Brain microvascular endothelial cell (primary cell): ENCODE measurements at regions not wholly inside any gene's neighbourhood (a gene's known extent, or its start where the extent isn't known, plus 50 kb on each side); places are given as distances from the start of the nearest gene placed in this dataset.

ENCODE experiments used
- DNase-seq: peaks from one replicate; pipeline ENCODE4 v3.0.0-alpha.2; 2020
- H3K27ac ChIP-seq: fragments of 250-450 bp; sonication (Bioruptor Pico); 2 replicates; pipeline ENCODE4 v1.5.1; 2020; ENCODE audit warnings: mild to moderate bottlenecking, moderate library complexity
- H3K27me3 ChIP-seq: fragments of 250-450 bp; sonication (Bioruptor Pico); replicated peaks from 2 replicates; pipeline ENCODE4 v1.5.1; 2020; ENCODE audit warnings: mild to moderate bottlenecking
- H3K36me3 ChIP-seq: fragments of 250-450 bp; sonication (Bioruptor Pico); replicated peaks from 2 replicates; pipeline ENCODE4 v1.5.1; 2020; ENCODE audit warnings: mild to moderate bottlenecking
- H3K4me3 ChIP-seq: 2 replicates; pipeline ENCODE4 v1.5.1; 2011; ENCODE audit warnings: low read depth, mild to moderate bottlenecking, control low read depth, low read length, moderate library complexity
- CTCF ChIP-seq: IDR thresholded peaks from 2 replicates; pipeline ENCODE4 v1.5.1; 2011; ENCODE audit warnings: low read depth, mild to moderate bottlenecking, moderate library complexity, low read length, control low read depth, inconsistent platforms; ENCODE audit errors: missing control alignments
- in situ Hi-C: cut with HindIII; loops from 2 replicates; pipeline ENCODE4 v1.10.0; 2017; ENCODE audit warnings: low sequenced_read_pairs, low pct_ligation_motif_present

- TF ChIP-seq CTCF, result no peak
- H3K27ac ChIP-seq, result no peak overlapping the region
- H3K27me3 ChIP-seq, result no peaks in the 10 kb centered on the region
- no peak for DNase-seq
- H3K36me3 ChIP-seq, result no peaks in the 10 kb centered on the region
- in situ Hi-C loops, result no loop called here
- no peak overlapping the region for H3K4me3 ChIP-seq
These were observed 460.5 kb upstream of the ADGRL2 start for GRCh38 chr1:81340239-81340638.

- no peak for DNase-seq
- no peak for TF ChIP-seq CTCF
- H3K36me3 ChIP-seq, result no peaks in the 10 kb centered on the region
- no peaks in the 10 kb centered on the region for H3K27me3 ChIP-seq
- H3K27ac ChIP-seq, result no peak overlapping the region
- H3K4me3 ChIP-seq, result no peak overlapping the region
- in situ Hi-C loops, result no loop called here
These were observed 463.5 kb upstream of the ADGRL2 start for GRCh38 chr1:81337226-81337625.

- Histone ChIP-seq H3K36me3 (no peaks in the 10 kb centered on the region), H3K27me3 (no peaks in the 10 kb centered on the region), H3K4me3 (no peak overlapping the region), H3K27ac (no peak overlapping the region)
- DNase-seq, result no peak
- TF ChIP-seq CTCF, result no peak
- in situ Hi-C loops, result no loop called here
These were observed 464.9 kb upstream of the ADGRL2 start for GRCh38 chr1:81335876-81336275.

- Histone ChIP-seq H3K27ac (no peak overlapping the region), H3K36me3 (no peaks in the 10 kb centered on the region), H3K27me3 (no peaks in the 10 kb centered on the region), H3K4me3 (no peak overlapping the region)
- in situ Hi-C loops, result no loop called here
- DNase-seq, result no peak
- TF ChIP-seq CTCF, result no peak
These were observed 470.2 kb upstream of the ADGRL2 start for GRCh38 chr1:81330521-81330920.

GRCh38 chr1:81330111-81330510 lies 470.6 kb upstream of the ADGRL2 start:
- TF ChIP-seq CTCF, result no peak
- in situ Hi-C loops, result no loop called here
- H3K27ac ChIP-seq, result no peak overlapping the region
- no peaks in the 10 kb centered on the region for H3K27me3 ChIP-seq
- no peaks in the 10 kb centered on the region for H3K36me3 ChIP-seq
- no peak for DNase-seq
- H3K4me3 ChIP-seq, result no peak overlapping the region

- in situ Hi-C loops, result no loop called here
- Histone ChIP-seq H3K27ac (no peak overlapping the region), H3K36me3 (no peaks in the 10 kb centered on the region), H3K27me3 (no peaks in the 10 kb centered on the region), H3K4me3 (no peak overlapping the region)
- TF ChIP-seq CTCF, result no peak
- no peak for DNase-seq
These were observed 471.7 kb upstream of the ADGRL2 start for GRCh38 chr1:81329041-81329440.
